Brain microvascular endothelial cell (primary cell): ENCODE measurements at regions not wholly inside any gene's neighbourhood (a gene's known extent, or its start where the extent isn't known, plus 50 kb on each side); places are given as distances from the start of the nearest gene placed in this dataset.

Experiments used
- DNase-seq: peaks from one replicate; pipeline ENCODE4 v3.0.0-alpha.2; 2020
- H3K27ac ChIP-seq: fragments of 250-450 bp; sonication (Bioruptor Pico); 2 replicates; pipeline ENCODE4 v1.5.1; 2020; ENCODE audit warnings: mild to moderate bottlenecking, moderate library complexity
- H3K27me3 ChIP-seq: fragments of 250-450 bp; sonication (Bioruptor Pico); replicated peaks from 2 replicates; pipeline ENCODE4 v1.5.1; 2020; ENCODE audit warnings: mild to moderate bottlenecking
- H3K36me3 ChIP-seq: fragments of 250-450 bp; sonication (Bioruptor Pico); replicated peaks from 2 replicates; pipeline ENCODE4 v1.5.1; 2020; ENCODE audit warnings: mild to moderate bottlenecking
- H3K4me3 ChIP-seq: 2 replicates; pipeline ENCODE4 v1.5.1; 2011; ENCODE audit warnings: low read depth, mild to moderate bottlenecking, control low read depth, low read length, moderate library complexity
- in situ Hi-C: cut with HindIII; loops from 2 replicates; pipeline ENCODE4 v1.10.0; 2017; ENCODE audit warnings: low sequenced_read_pairs, low pct_ligation_motif_present
- TF ChIP-seq, protein P1 (sequence below): IDR thresholded peaks from 2 replicates; pipeline ENCODE4 v1.5.1; 2011; ENCODE audit warnings: low read depth, mild to moderate bottlenecking, moderate library complexity, low read length, control low read depth, inconsistent platforms; ENCODE audit errors: missing control alignments

DNA sequence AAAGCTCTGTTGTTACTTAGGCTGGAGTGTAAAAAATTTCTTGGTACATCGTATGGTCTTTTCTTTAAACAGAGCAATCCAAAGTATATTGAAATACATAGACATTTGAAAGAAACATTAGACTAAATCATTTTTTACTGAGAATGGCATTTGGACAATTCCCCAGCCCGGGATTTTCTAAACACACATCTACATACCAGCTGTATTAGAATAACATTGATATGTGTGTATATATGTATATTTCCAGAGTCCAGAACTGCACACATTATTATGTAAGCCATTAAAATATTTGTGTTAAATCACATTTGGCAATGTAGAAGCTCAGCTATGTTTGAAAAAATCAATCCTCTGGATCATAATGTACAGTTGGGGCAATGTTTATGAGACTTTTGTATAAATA lies 1853.6 kb upstream of the LRRTM1 start:
- Histone ChIP-seq H3K27ac (no peak overlapping the region), H3K4me3 (no peak overlapping the region), H3K27me3 (no peaks in the 10 kb centered on the region), H3K36me3 (no peaks in the 10 kb centered on the region)
- in situ Hi-C loops = no loop called here
- TF ChIP-seq, protein P1, sequence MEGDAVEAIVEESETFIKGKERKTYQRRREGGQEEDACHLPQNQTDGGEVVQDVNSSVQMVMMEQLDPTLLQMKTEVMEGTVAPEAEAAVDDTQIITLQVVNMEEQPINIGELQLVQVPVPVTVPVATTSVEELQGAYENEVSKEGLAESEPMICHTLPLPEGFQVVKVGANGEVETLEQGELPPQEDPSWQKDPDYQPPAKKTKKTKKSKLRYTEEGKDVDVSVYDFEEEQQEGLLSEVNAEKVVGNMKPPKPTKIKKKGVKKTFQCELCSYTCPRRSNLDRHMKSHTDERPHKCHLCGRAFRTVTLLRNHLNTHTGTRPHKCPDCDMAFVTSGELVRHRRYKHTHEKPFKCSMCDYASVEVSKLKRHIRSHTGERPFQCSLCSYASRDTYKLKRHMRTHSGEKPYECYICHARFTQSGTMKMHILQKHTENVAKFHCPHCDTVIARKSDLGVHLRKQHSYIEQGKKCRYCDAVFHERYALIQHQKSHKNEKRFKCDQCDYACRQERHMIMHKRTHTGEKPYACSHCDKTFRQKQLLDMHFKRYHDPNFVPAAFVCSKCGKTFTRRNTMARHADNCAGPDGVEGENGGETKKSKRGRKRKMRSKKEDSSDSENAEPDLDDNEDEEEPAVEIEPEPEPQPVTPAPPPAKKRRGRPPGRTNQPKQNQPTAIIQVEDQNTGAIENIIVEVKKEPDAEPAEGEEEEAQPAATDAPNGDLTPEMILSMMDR = no peak
- DNase-seq = no peak

DNA sequence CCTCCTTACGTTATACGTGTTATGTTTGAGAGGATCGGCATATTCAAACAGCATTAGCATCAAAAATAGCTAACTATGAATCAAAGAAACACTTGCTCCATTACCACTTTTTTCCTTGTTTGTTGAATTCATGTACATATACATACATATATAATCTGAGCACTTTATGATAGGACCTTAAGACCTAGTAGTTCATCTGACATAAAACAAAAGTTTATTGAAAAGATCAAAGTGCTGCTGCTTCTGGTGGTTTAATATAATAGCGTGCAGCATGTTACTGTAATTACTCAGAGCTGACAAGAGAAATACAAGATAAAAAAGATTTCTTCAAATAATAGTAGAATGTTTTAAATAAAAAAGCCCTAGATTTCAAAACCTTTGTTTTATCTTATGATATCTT lies 1850.9 kb upstream of the LRRTM1 start:
- Histone ChIP-seq H3K36me3 (no peaks in the 10 kb centered on the region), H3K27me3 (no peaks in the 10 kb centered on the region), H3K4me3 (no peak overlapping the region), H3K27ac (no peak overlapping the region)
- in situ Hi-C loops = no loop called here
- TF ChIP-seq, protein P1 = no peak
- DNase-seq = no peak

DNA sequence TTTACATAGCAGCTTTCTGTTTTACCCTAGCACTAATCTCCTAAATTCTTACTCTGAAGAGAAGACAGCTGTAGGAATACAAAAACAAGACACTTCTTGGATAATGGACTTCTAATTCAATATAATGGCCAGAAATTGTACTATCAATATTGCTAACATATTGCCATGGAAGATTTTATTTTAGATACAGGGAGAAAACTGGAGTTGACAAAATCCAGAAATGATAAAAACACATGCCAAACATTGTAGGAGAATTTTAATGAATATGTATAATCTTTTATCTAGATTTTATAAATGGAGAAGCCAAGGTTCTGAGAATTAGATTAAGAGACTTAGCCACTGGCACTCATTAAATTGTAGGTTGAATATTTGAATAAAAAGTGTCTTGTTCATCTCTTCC lies 1838.8 kb upstream of the LRRTM1 start:
- no peak for DNase-seq
- Histone ChIP-seq H3K27me3 (no peaks in the 10 kb centered on the region), H3K36me3 (no peaks in the 10 kb centered on the region), H3K27ac (no peak overlapping the region), H3K4me3 (no peak overlapping the region)
- TF ChIP-seq, protein P1 = no peak
- in situ Hi-C loops = no loop called here

DNA sequence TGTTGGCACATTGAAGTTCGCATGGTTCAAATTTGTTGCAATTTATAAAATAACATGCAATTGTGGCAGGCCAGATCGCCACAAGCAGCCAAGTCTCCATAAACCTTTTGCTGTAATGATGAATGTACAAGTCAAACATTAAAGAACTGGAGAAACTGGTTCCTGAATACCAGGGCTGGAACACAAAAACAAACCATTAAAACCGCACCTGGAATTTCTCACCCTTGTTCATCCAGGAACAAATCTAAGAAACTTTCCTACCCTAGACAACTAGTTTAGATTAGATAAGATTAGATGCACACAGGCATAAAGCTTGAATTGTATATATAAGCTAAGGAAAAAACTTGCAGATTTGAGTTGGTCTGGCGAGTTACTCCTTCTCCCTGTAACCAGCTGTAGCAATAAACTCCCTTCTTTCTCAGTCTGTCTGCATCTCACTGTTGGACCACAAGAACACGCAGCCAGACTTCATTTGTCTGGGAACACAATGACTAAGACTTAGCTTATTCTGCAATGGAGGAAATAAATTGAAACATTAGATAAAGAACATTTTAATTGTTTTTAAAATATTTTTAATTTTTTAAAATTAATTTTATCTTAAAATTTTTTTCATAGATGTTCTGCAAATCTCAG lies 1835.5 kb upstream of the LRRTM1 start:
- TF ChIP-seq, protein P1 = no peak
- H3K4me3 ChIP-seq = no peak overlapping the region
- in situ Hi-C loops = no loop called here
- no peaks in the 10 kb centered on the region for H3K36me3 ChIP-seq
- no peak overlapping the region for H3K27ac ChIP-seq
- H3K27me3 ChIP-seq = no peaks in the 10 kb centered on the region
- no peak for DNase-seq

DNA sequence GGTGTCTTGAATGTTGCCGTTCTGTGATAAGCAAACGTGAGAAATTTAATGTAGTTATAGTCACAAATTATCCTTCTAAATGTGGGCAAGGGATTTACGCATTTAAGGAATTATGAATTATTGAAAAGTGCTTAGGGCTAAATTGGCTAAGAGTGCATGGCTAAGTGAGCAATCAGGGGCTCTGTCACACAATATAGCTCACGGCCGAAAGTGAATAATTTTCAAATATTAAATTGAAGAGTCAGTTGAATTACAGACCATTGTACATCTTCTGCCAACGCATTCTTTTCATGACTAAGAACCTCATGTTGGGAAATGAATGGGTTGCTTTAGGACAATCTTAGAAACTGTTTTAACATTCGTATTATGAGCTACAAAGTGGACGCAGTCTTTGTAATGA lies 1832.9 kb upstream of the LRRTM1 start:
- Histone ChIP-seq H3K36me3 (no peaks in the 10 kb centered on the region), H3K27me3 (no peaks in the 10 kb centered on the region), H3K27ac (no peak overlapping the region), H3K4me3 (no peak overlapping the region)
- in situ Hi-C loops = no loop called here
- no peak for DNase-seq
- TF ChIP-seq, protein P1 = no peak

DNA sequence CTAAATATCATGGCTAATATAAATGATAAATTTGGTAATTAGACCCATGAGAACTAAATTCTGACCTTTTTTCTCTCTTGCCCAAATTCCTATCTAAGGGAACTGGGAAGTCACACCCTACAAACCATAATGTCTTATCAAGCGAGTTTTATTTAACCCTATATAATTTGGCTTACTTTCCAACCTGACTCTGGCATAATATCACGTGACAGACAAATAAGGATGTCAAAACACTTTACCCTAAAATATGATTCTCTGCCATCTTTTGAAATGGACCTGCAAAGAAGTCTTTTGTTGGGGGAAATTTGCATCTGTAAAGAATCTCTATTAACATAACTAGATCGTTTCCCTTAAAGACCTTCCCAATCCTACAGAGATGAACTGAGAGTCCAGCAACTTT lies 1823.5 kb upstream of the LRRTM1 start:
- TF ChIP-seq, protein P1 = no peak
- in situ Hi-C loops = no loop called here

More for the DNA sequence above, 1823.5 kb upstream of the LRRTM1 start:
- H3K27me3 ChIP-seq = no peaks in the 10 kb centered on the region
- no peak for DNase-seq
- H3K27ac ChIP-seq = no peak overlapping the region
- H3K4me3 ChIP-seq = no peak overlapping the region
- no peaks in the 10 kb centered on the region for H3K36me3 ChIP-seq
